Panc1 (cell line): ENCODE measurements at regions not wholly inside any gene's neighbourhood (a gene's known extent, or its start where the extent isn't known, plus 50 kb on each side); places are given as distances from the start of the nearest gene placed in this dataset.

Experiments
- ATAC-seq: fragments of 200-7000 bp; cut with Tn5 transposase; 2 replicates; pipeline ENCODE4 v1.9.1; 2020; ENCODE audit warnings: mild to moderate bottlenecking, moderate library complexity
- BruUV-seq: library from RNA; stranded (reverse); fragments of 400-500 nt; replicated peaks from 2 replicates; lab custom pipeline; 2021; lab: Mats Ljungman, UMichigan
- CTCF ChIA-PET: fragments of 300-600 bp; sonication (Branson Sonifier 250); formaldehyde crosslinking; loops from one replicate; lab custom pipeline; 2022; ENCODE audit warnings: antibody characterized with exemption; lab: Charles Lee
- POLR2A ChIA-PET: fragments of 300-600 bp; sonication (Branson Sonifier 250); formaldehyde crosslinking; loops from one replicate; lab custom pipeline; 2022; ENCODE audit warnings: antibody characterized with exemption; lab: Charles Lee
- DNase-seq: peaks from one replicate; pipeline ENCODE4 v3.0.0-alpha.2; 2010; ENCODE audit warnings: low read depth, low spot score
- H3K27ac ChIP-seq: 2 replicates; pipeline ENCODE4 v1.5.1; 2011; ENCODE audit warnings: mild to moderate bottlenecking, low read length, inconsistent platforms
- H3K27me3 ChIP-seq: fragments of 200-500 bp; sonication (Bioruptor generic); 2 replicates; pipeline ENCODE4 v1.6.0; 2014; ENCODE audit warnings: low read length, inconsistent platforms; ENCODE audit not compliant: control insufficient read depth, insufficient read depth
- H3K36me3 ChIP-seq: fragments of 200-500 bp; sonication (Bioruptor generic); 2 replicates; pipeline ENCODE4 v1.5.1; 2014; ENCODE audit warnings: inconsistent platforms, mild to moderate bottlenecking, low read length, moderate library complexity; ENCODE audit not compliant: control insufficient read depth, insufficient read depth
- H3K4me1 ChIP-seq: 2 replicates; pipeline ENCODE4 v1.5.1; 2011; ENCODE audit warnings: inconsistent platforms, mild to moderate bottlenecking, low read length, moderate library complexity; ENCODE audit not compliant: control insufficient read depth, insufficient read depth
- H3K4me3 ChIP-seq, 2 experiments: 2 replicates each; pipeline ENCODE4 v1.5.1; 2011 to 2012; ENCODE audit warnings: low read depth in 2 of 2, low read length in 2 of 2, mild to moderate bottlenecking in 2 of 2, inconsistent platforms in 1 of 2, moderate library complexity in 1 of 2
- H3K9me3 ChIP-seq: fragments of 200-500 bp; sonication (Bioruptor generic); 2 replicates; pipeline ENCODE4 v1.5.1; 2014; ENCODE audit warnings: low read depth, mild to moderate bottlenecking, inconsistent platforms, low read length, moderate library complexity; ENCODE audit not compliant: control insufficient read depth, insufficient read depth
- CTCF ChIP-seq: fragments of 450-650 bp; IDR thresholded peaks from 2 replicates; pipeline ENCODE4 v1.5.1; 2017; ENCODE audit warnings: mild to moderate bottlenecking
- POLR2AphosphoS5 ChIP-seq: IDR thresholded peaks from 2 replicates; pipeline ENCODE4 v1.6.1; 2012; ENCODE audit warnings: mild to moderate bottlenecking, low read depth, low read length, moderate library complexity
- REST ChIP-seq, 2 experiments: IDR thresholded peaks; 2 replicates each; pipeline ENCODE4 v1.6.1; 2011 to 2012; ENCODE audit warnings: low read depth in 2 of 2, control low read depth in 1 of 2, low read length in 1 of 2, mild to moderate bottlenecking in 1 of 2, moderate library complexity in 1 of 2; ENCODE audit not compliant: insufficient read depth in 1 of 2
- SIN3A ChIP-seq: IDR thresholded peaks from 2 replicates; pipeline ENCODE4 v1.6.1; 2012; ENCODE audit warnings: low read depth, mild to moderate bottlenecking, low read length, moderate library complexity, borderline replicate concordance; ENCODE audit not compliant: insufficient read depth
- TCF7L2 ChIP-seq: IDR thresholded peaks from 2 replicates; pipeline ENCODE4 v1.6.1; 2011; ENCODE audit warnings: mild to moderate bottlenecking, low read depth, low read length, inconsistent platforms
- in situ Hi-C: cut with HindIII; loops from 2 replicates; pipeline ENCODE4 v1.10.0; 2016; ENCODE audit warnings: low sequenced_read_pairs, low pct_unique_long_range_greater_than_20kb
- intact Hi-C: fragments of 100-400 bp; cut with micrococcal nuclease; formaldehyde crosslinking; loops from one replicate; pipeline ENCODE4 v1.10.0; 2022; ENCODE audit not compliant: unreplicated experiment

- no TSS peak for BruUV-seq
- CTCF ChIA-PET, result no interaction called here
Measured at GRCh38 chr18:61681065-61681464, 211.7 kb downstream of the RNF152 start.

GRCh38 chr18:61679836-61680235, 213.0 kb downstream of the RNF152 start:
- TF ChIP-seq REST (IDR thresholded peaks at IDR 0.05; ENCODE audit: insufficient read depth in 1 of 2, low read depth in 2 of 2, low read length in 1 of 2), result no peak
- no peak for TF ChIP-seq CTCF
- TF ChIP-seq POLR2AphosphoS5, result no peak
- no peak for TF ChIP-seq TCF7L2
- TF ChIP-seq SIN3A, result no peak
- H3K27ac ChIP-seq, result no peak overlapping the region
- DNase-seq, result no peak
- no peaks in the 10 kb centered on the region for H3K36me3 ChIP-seq
- H3K4me1 ChIP-seq, result no peaks in the 10 kb centered on the region
- no peaks in the 10 kb centered on the region for H3K9me3 ChIP-seq
- H3K4me3 ChIP-seq, result no peak overlapping the region
- ChIA-PET POLR2A (no interaction called here), CTCF (no interaction called here)
- H3K27me3 ChIP-seq, result no peaks in the 10 kb centered on the region
- no TSS peak for BruUV-seq
- in situ Hi-C loops (no loop called here), intact Hi-C loops (no loop called here)
- ATAC-seq, result no peak

More at GRCh38 chr18:61681065-61681464, 211.7 kb downstream of the RNF152 start:
- H3K27me3 ChIP-seq, result no peaks in the 10 kb centered on the region
- ATAC-seq (no peak), DNase-seq (no peak)
- H3K36me3 ChIP-seq, result no peaks in the 10 kb centered on the region
- no peak overlapping the region for H3K4me3 ChIP-seq
- TF ChIP-seq REST (IDR thresholded peaks at IDR 0.05; ENCODE audit: insufficient read depth in 1 of 2, low read depth in 2 of 2, low read length in 1 of 2) (no peak), CTCF (no peak), TCF7L2 (no peak), POLR2AphosphoS5 (no peak), SIN3A (no peak)
- in situ Hi-C loops, result no loop called here
- POLR2A ChIA-PET, result no interaction called here
- no peaks in the 10 kb centered on the region for H3K4me1 ChIP-seq
- H3K9me3 ChIP-seq, result no peaks in the 10 kb centered on the region
- intact Hi-C loops, result no loop called here
- H3K27ac ChIP-seq, result no peak overlapping the region
